B cell (primary cell): ENCODE measurements at regions not wholly inside any gene's neighbourhood (a gene's known extent, or its start where the extent isn't known, plus 50 kb on each side); places are given as distances from the start of the nearest gene placed in this dataset.

Experiments used
- CTCF ChIP-seq: fragments of 200-600 bp; IDR thresholded peaks from one replicate; pipeline ENCODE4 v1.8.0; 2022; ENCODE audit warnings: antibody characterized with exemption, mild to moderate bottlenecking
- EZH2 ChIP-seq: IDR thresholded peaks from 2 replicates; pipeline ENCODE4 v1.6.1; 2012; ENCODE audit warnings: borderline replicate concordance, low read depth, mild to moderate bottlenecking, moderate library complexity, low read length; ENCODE audit not compliant: insufficient read depth, poor library complexity, severe bottlenecking

- TF ChIP-seq CTCF (no peak), EZH2 (no peak)
These were observed 115.8 kb upstream of the SEC61G start for GRCh38 chr7:54874804-54875203.
